PC-9 (cell line): ENCODE measurements at regions not wholly inside any gene's neighbourhood (a gene's known extent, or its start where the extent isn't known, plus 50 kb on each side); places are given as distances from the start of the nearest gene placed in this dataset.

Experiments used
- BruUV-seq: library from RNA; stranded (reverse); fragments of 400-500 nt; replicated peaks from 2 replicates; lab custom pipeline; 2021; lab: Mats Ljungman, UMichigan
- CTCF ChIA-PET: fragments of 300-600 bp; sonication (Branson Sonifier 250); formaldehyde crosslinking; loops from one replicate; lab custom pipeline; 2022; ENCODE audit warnings: antibody characterized with exemption; lab: Charles Lee
- POLR2A ChIA-PET: fragments of 300-600 bp; sonication (Branson Sonifier 250); formaldehyde crosslinking; loops from one replicate; lab custom pipeline; 2022; ENCODE audit warnings: antibody characterized with exemption; ENCODE audit not compliant: unreplicated experiment; lab: Charles Lee
- DNase-seq, 2 experiments: peaks; one replicate each; pipeline versions ENCODE4 v3.0.0 to v3.0.0-alpha.2; 2015 to 2022; ENCODE audit warnings: mixed read lengths in 1 of 2
- H2AFZ ChIP-seq: fragments of 200-600 bp; sonication (generic); 2 replicates; pipeline ENCODE4 v1.8.1; 2017; ENCODE audit warnings: antibody characterized with exemption
- H3F3A ChIP-seq: fragments of 200-600 bp; sonication (generic); 2 replicates; pipeline ENCODE4 v1.8.1; 2017; ENCODE audit warnings: antibody characterized with exemption, mild to moderate bottlenecking, low read depth; ENCODE audit not compliant: insufficient read depth
- H3K27ac ChIP-seq: fragments of 200-600 bp; sonication (generic); 2 replicates; pipeline ENCODE4 v1.6.1; 2016; ENCODE audit warnings: mixed run types
- H3K27me3 ChIP-seq: fragments of 200-600 bp; sonication (generic); 2 replicates; pipeline ENCODE4 v1.6.1; 2016; ENCODE audit warnings: low read depth, mixed run types; ENCODE audit not compliant: insufficient read depth
- H3K36me3 ChIP-seq: fragments of 200-600 bp; sonication (generic); 2 replicates; pipeline ENCODE4 v1.6.1; 2016; ENCODE audit warnings: low read depth, mixed run types
- H3K4me1 ChIP-seq: fragments of 200-600 bp; sonication (generic); replicated peaks from 2 replicates; pipeline ENCODE4 v1.6.1; 2016; ENCODE audit warnings: mixed run types; ENCODE audit not compliant: insufficient read depth
- H3K4me2 ChIP-seq: fragments of 200-600 bp; sonication (generic); 2 replicates; pipeline ENCODE4 v1.6.1; 2017; ENCODE audit warnings: mixed run types
- H3K4me3 ChIP-seq: fragments of 200-600 bp; sonication (generic); 2 replicates; pipeline ENCODE4 v1.6.1; 2016; ENCODE audit warnings: mixed run types
- H3K79me2 ChIP-seq: fragments of 200-600 bp; sonication (generic); 2 replicates; pipeline ENCODE4 v1.6.1; 2017; ENCODE audit warnings: low read depth, mixed run types
- H3K9me2 ChIP-seq: fragments of 200-600 bp; sonication (generic); 2 replicates; pipeline ENCODE4 v1.8.1; 2017; ENCODE audit warnings: mild to moderate bottlenecking; ENCODE audit not compliant: insufficient read depth
- H3K9me3 ChIP-seq: fragments of 200-600 bp; sonication (generic); 2 replicates; pipeline ENCODE4 v1.8.1; 2016; ENCODE audit warnings: low read depth; ENCODE audit not compliant: insufficient read depth
- H4K20me1 ChIP-seq: fragments of 200-600 bp; sonication (generic); 2 replicates; pipeline ENCODE4 v1.8.1; 2017; ENCODE audit not compliant: insufficient read depth
- EZH2 ChIP-seq: fragments of 200-600 bp; sonication (generic); IDR thresholded peaks from 2 replicates; pipeline ENCODE4 v1.8.0; 2017; ENCODE audit warnings: antibody characterized with exemption, low read depth
- intact Hi-C: fragments of 100-400 bp; cut with micrococcal nuclease; formaldehyde crosslinking; loops from one replicate; pipeline ENCODE4 v1.10.0; 2022; ENCODE audit not compliant: unreplicated experiment
- TF ChIP-seq, protein P1 (sequence below): fragments of 200-600 bp; sonication (generic); conservative IDR thresholded peaks from 2 replicates; pipeline ENCODE4 v1.6.1; 2017; ENCODE audit warnings: mixed run types, antibody characterized with exemption, mild to moderate bottlenecking, moderate library complexity

GRCh38 chr5:73338256-73339050, 110.1 kb downstream of the FOXD1 start:
- Histone ChIP-seq H3K4me1 (no peaks in the 10 kb centered on the region), H3K4me2 (no peak overlapping the region), H3K27ac (no peak overlapping the region), H3K27me3 (no peaks in the 10 kb centered on the region), H4K20me1 (no peaks in the 10 kb centered on the region), H3F3A (no peaks in the 10 kb centered on the region), H2AFZ (no peak overlapping the region), H3K4me3 (no peak overlapping the region), H3K36me3 (no peaks in the 10 kb centered on the region), H3K9me3 (no peaks in the 10 kb centered on the region), H3K79me2 (no peaks in the 10 kb centered on the region), H3K9me2 (no peaks in the 10 kb centered on the region)
- ChIA-PET POLR2A (no interaction called here), CTCF (no interaction called here)
- no peak for DNase-seq
- intact Hi-C loops = no loop called here
- no TSS peak for BruUV-seq
- TF ChIP-seq EZH2 = no peak
- TF ChIP-seq, protein P1, sequence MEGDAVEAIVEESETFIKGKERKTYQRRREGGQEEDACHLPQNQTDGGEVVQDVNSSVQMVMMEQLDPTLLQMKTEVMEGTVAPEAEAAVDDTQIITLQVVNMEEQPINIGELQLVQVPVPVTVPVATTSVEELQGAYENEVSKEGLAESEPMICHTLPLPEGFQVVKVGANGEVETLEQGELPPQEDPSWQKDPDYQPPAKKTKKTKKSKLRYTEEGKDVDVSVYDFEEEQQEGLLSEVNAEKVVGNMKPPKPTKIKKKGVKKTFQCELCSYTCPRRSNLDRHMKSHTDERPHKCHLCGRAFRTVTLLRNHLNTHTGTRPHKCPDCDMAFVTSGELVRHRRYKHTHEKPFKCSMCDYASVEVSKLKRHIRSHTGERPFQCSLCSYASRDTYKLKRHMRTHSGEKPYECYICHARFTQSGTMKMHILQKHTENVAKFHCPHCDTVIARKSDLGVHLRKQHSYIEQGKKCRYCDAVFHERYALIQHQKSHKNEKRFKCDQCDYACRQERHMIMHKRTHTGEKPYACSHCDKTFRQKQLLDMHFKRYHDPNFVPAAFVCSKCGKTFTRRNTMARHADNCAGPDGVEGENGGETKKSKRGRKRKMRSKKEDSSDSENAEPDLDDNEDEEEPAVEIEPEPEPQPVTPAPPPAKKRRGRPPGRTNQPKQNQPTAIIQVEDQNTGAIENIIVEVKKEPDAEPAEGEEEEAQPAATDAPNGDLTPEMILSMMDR = no peak

GRCh38 chr5:73337586-73338255, 110.9 kb downstream of the FOXD1 start:
- DNase-seq = no peak
- no peaks in the 10 kb centered on the region for H3F3A ChIP-seq
- H2AFZ ChIP-seq = no peak overlapping the region
- no peaks in the 10 kb centered on the region for H3K4me1 ChIP-seq
- TF ChIP-seq, protein P1 = no peak
- TF ChIP-seq EZH2 = no peak
- CTCF ChIA-PET = no interaction called here
- H3K27me3 ChIP-seq = no peaks in the 10 kb centered on the region
- H4K20me1 ChIP-seq = no peaks in the 10 kb centered on the region
- H3K27ac ChIP-seq = no peak overlapping the region
- H3K4me3 ChIP-seq = no peak overlapping the region
- H3K4me2 ChIP-seq = no peak overlapping the region
- BruUV-seq = no TSS peak
- H3K9me2 ChIP-seq = no peaks in the 10 kb centered on the region
- no peaks in the 10 kb centered on the region for H3K9me3 ChIP-seq
- H3K36me3 ChIP-seq = no peaks in the 10 kb centered on the region
- H3K79me2 ChIP-seq = no peaks in the 10 kb centered on the region
- intact Hi-C loops = no loop called here
- POLR2A ChIA-PET = no interaction called here

GRCh38 chr5:73336366-73336765, 112.2 kb downstream of the FOXD1 start:
- BruUV-seq = no TSS peak
- no peaks in the 10 kb centered on the region for H4K20me1 ChIP-seq
- no peak overlapping the region for H3K4me2 ChIP-seq
- H3K36me3 ChIP-seq = no peaks in the 10 kb centered on the region
- ChIA-PET CTCF (no interaction called here), POLR2A (no interaction called here)
- TF ChIP-seq EZH2 = no peak
- H3K4me1 ChIP-seq = no peaks in the 10 kb centered on the region
- no peak overlapping the region for H2AFZ ChIP-seq
- intact Hi-C loops = no loop called here
- no peaks in the 10 kb centered on the region for H3K79me2 ChIP-seq
- H3K9me3 ChIP-seq = no peaks in the 10 kb centered on the region
- no peak overlapping the region for H3K4me3 ChIP-seq
- no peak for DNase-seq
- H3K9me2 ChIP-seq = no peaks in the 10 kb centered on the region
- no peak overlapping the region for H3K27ac ChIP-seq
- no peaks in the 10 kb centered on the region for H3F3A ChIP-seq
- H3K27me3 ChIP-seq = no peaks in the 10 kb centered on the region
